ENCODE measurements at regions not wholly inside any gene's neighbourhood (a gene's known extent, or its start where the extent isn't known, plus 50 kb on each side); places are given as distances from the start of the nearest gene placed in this dataset.

- intact Hi-C loops (cut with DNase I) = no loop called here
These were observed 102.1 kb upstream of the C1QTNF9B start for GRCh38 chr13:23999424-23999823.

DNA sequence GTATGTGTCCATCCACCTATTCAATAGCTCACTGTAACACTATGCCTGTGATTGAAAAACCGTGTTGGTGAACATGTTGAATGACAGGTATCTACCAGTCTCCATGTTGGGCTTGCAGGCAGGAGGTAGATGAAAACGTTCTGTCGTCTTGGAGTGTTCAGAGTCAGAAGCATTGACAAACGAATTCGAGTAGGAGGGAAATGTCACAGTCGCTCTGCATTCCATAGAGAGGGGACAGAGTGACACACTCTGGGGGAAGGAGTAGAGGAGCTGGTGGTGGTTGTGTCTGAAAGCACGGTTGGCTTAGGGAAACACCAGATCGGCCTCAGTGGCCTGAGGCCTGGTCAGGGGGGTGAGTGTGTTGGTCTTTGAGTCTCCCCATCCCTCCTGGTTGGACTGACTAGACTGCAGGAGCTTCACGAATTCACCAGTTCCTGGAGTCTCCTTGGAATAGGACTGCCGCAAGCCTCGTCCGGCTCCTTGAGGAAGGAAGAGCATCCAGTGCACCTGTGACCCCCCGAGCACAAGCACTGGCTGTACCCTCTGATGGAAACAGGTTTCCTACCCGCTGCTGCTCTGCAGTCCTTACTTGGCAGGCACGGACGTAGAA is 105.0 kb upstream of the C1QTNF9B start:
- H3K4me3 ChIP-seq = no peak overlapping the region
- WGBS = 86% methylated on average over 13 of the region's 16 CpGs
- intact Hi-C loops (cut with DNase I) = no loop called here

More at GRCh38 chr13:23999424-23999823, 102.1 kb upstream of the C1QTNF9B start:
- Histone ChIP-seq H3K4me1 (no peaks in the 10 kb centered on the region), H3K9me3 (peaks cover 0 to 5% (median 0%) of the 10 kb centered on the region in 4 donors), H3K27ac (replicated peaks in 1 of 4) (no peak overlapping the region), H3K4me3 (no peak overlapping the region), H3K27me3 (no peaks in the 10 kb centered on the region), H3K36me3 (no peaks in the 10 kb centered on the region)
- TF ChIP-seq POLR2AphosphoS5 (IDR thresholded peaks at IDR 0.05) (no peak), EP300 (IDR thresholded peaks at IDR 0.05) (no peak), POLR2A (IDR thresholded peaks at IDR 0.05; ENCODE audit: low read depth) (no peak)
- TF ChIP-seq, protein P1, sequence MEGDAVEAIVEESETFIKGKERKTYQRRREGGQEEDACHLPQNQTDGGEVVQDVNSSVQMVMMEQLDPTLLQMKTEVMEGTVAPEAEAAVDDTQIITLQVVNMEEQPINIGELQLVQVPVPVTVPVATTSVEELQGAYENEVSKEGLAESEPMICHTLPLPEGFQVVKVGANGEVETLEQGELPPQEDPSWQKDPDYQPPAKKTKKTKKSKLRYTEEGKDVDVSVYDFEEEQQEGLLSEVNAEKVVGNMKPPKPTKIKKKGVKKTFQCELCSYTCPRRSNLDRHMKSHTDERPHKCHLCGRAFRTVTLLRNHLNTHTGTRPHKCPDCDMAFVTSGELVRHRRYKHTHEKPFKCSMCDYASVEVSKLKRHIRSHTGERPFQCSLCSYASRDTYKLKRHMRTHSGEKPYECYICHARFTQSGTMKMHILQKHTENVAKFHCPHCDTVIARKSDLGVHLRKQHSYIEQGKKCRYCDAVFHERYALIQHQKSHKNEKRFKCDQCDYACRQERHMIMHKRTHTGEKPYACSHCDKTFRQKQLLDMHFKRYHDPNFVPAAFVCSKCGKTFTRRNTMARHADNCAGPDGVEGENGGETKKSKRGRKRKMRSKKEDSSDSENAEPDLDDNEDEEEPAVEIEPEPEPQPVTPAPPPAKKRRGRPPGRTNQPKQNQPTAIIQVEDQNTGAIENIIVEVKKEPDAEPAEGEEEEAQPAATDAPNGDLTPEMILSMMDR (IDR thresholded peaks at IDR 0.05) = no peak
- DNase-seq (ENCODE audit: extremely low spot score) = no peak

GRCh38 chr13:24004142-24004899 is 107.0 kb upstream of the C1QTNF9B start:
- Histone ChIP-seq H3K27me3 (no peaks in the 10 kb centered on the region), H3K4me3 (no peak overlapping the region), H3K27ac (replicated peaks in 1 of 4) (no peak overlapping the region), H3K36me3 (no peaks in the 10 kb centered on the region), H3K9me3 (no peaks in the 10 kb centered on the region), H3K4me1 (peaks cover 0 to 9% (median 7%) of the 10 kb centered on the region in 4 donors)
- no peak for DNase-seq (ENCODE audit: extremely low spot score)
- 87% methylated on average over 12 of the region's 12 CpGs for WGBS
- TF ChIP-seq POLR2A (IDR thresholded peaks at IDR 0.05; ENCODE audit: low read depth) (no peak), POLR2AphosphoS5 (IDR thresholded peaks at IDR 0.05) (no peak), EP300 (IDR thresholded peaks at IDR 0.05) (no peak)
- TF ChIP-seq, protein P1 (IDR thresholded peaks at IDR 0.05) = no peak
- intact Hi-C loops (cut with DNase I) = no loop called here

More for the DNA sequence above, 105.0 kb upstream of the C1QTNF9B start:
- H3K4me1 ChIP-seq = peaks cover 0 to 9% (median 7%) of the 10 kb centered on the region in 4 donors
- DNase-seq (ENCODE audit: extremely low spot score) = no peak
- H3K27ac ChIP-seq (replicated peaks in 1 of 4) = no peak overlapping the region
- no peaks in the 10 kb centered on the region for H3K27me3 ChIP-seq
- H3K36me3 ChIP-seq = no peaks in the 10 kb centered on the region
- TF ChIP-seq EP300 (IDR thresholded peaks at IDR 0.05) (no peak), POLR2A (IDR thresholded peaks at IDR 0.05; ENCODE audit: low read depth) (no peak), POLR2AphosphoS5 (IDR thresholded peaks at IDR 0.05) (no peak)
- TF ChIP-seq, protein P1 (IDR thresholded peaks at IDR 0.05) = no peak
- no peaks in the 10 kb centered on the region for H3K9me3 ChIP-seq

GRCh38 chr13:24004971-24005370 is 107.7 kb upstream of the C1QTNF9B start:
- TF ChIP-seq EP300 (IDR thresholded peaks at IDR 0.05) (no peak), POLR2A (IDR thresholded peaks at IDR 0.05; ENCODE audit: low read depth) (no peak), POLR2AphosphoS5 (IDR thresholded peaks at IDR 0.05) (no peak)
- TF ChIP-seq, protein P1 (IDR thresholded peaks at IDR 0.05) = no peak
- Histone ChIP-seq H3K4me1 (peaks cover 0 to 9% (median 7%) of the 10 kb centered on the region in 4 donors), H3K36me3 (no peaks in the 10 kb centered on the region), H3K4me3 (no peak overlapping the region), H3K27ac (replicated peaks in 1 of 4) (no peak overlapping the region), H3K27me3 (no peaks in the 10 kb centered on the region), H3K9me3 (no peaks in the 10 kb centered on the region)
- no peak for DNase-seq (ENCODE audit: extremely low spot score)
- intact Hi-C loops (cut with DNase I) = no loop called here
- WGBS = 75% methylated on average over 3 of the region's 3 CpGs

Measured in esophagus muscularis mucosa (tissue), 4 donors.